Neuronal stem cell (in vitro differentiated cells): ENCODE measurements at regions not wholly inside any gene's neighbourhood (a gene's known extent, or its start where the extent isn't known, plus 50 kb on each side); places are given as distances from the start of the nearest gene placed in this dataset.

ENCODE experiments used
- DNase-seq: peaks from one replicate; pipeline ENCODE4 v3.0.0-alpha.2; 2013; ENCODE audit warnings: low spot score
- H2AFZ ChIP-seq: one replicate; pipeline ENCODE4 v1.6.1; 2013; ENCODE audit warnings: mild to moderate bottlenecking, low read length, inconsistent platforms
- H2AK5ac ChIP-seq: 2 replicates; pipeline ENCODE4 v1.6.1; 2013; ENCODE audit warnings: low read depth, mild to moderate bottlenecking, inconsistent platforms, low read length, moderate library complexity, mixed read lengths
- H2BK120ac ChIP-seq: 2 replicates; pipeline ENCODE4 v1.6.1; 2013; ENCODE audit warnings: low read depth, mild to moderate bottlenecking, inconsistent platforms, low read length, moderate library complexity, mixed read lengths
- H2BK12ac ChIP-seq: one replicate; pipeline ENCODE4 v1.6.1; 2013; ENCODE audit warnings: low read length, inconsistent platforms
- H2BK15ac ChIP-seq: 2 replicates; pipeline ENCODE4 v1.6.1; 2013; ENCODE audit warnings: mild to moderate bottlenecking, low read length, inconsistent platforms, mixed read lengths
- H2BK5ac ChIP-seq: one replicate; pipeline ENCODE4 v1.6.1; 2013; ENCODE audit warnings: inconsistent platforms, mild to moderate bottlenecking, low read length, moderate library complexity
- H3K14ac ChIP-seq: one replicate; pipeline ENCODE4 v1.6.1; 2013; ENCODE audit warnings: low read length, inconsistent platforms
- H3K18ac ChIP-seq: 2 replicates; pipeline ENCODE4 v1.6.1; 2013; ENCODE audit warnings: low read length, inconsistent platforms
- H3K23ac ChIP-seq: 2 replicates; pipeline ENCODE4 v1.6.1; 2013; ENCODE audit warnings: low read depth, mild to moderate bottlenecking, mixed read lengths, low read length, inconsistent platforms; ENCODE audit not compliant: poor library complexity
- H3K27ac ChIP-seq: replicated peaks from 3 replicates; pipeline ENCODE4 v1.5.1; 2013; ENCODE audit warnings: low read length, inconsistent platforms
- H3K27me3 ChIP-seq, 3 experiments: 2 replicates each; pipeline ENCODE4 v1.6.1; 2013; ENCODE audit warnings: low read length in 3 of 3, mild to moderate bottlenecking in 2 of 3, inconsistent platforms in 1 of 3, low read depth in 1 of 3, mixed read lengths in 1 of 3, moderate library complexity in 1 of 3; ENCODE audit not compliant: control insufficient read depth in 3 of 3, insufficient read depth in 3 of 3
- H3K36me3 ChIP-seq, 2 donors: replicated peaks in 1 of 2; 2 replicates each; pipeline ENCODE4 v1.6.1; 2013; ENCODE audit warnings: low read length in 2 of 2; ENCODE audit not compliant: control insufficient read depth in 2 of 2, insufficient read depth in 2 of 2
- H3K4ac ChIP-seq: 2 replicates; pipeline ENCODE4 v1.6.1; 2013; ENCODE audit warnings: inconsistent platforms, mild to moderate bottlenecking, low read length, moderate library complexity
- H3K4me1 ChIP-seq, 2 donors: 1 replicate in 1 of 2; 2 replicates in 1 of 2; pipeline ENCODE4 v1.6.1; 2013; ENCODE audit warnings: low read length in 2 of 2, low read depth in 1 of 2; ENCODE audit not compliant: control insufficient read depth in 2 of 2, insufficient read depth in 1 of 2
- H3K4me2 ChIP-seq: one replicate; pipeline ENCODE4 v1.6.1; 2013; ENCODE audit warnings: mild to moderate bottlenecking, low read length, inconsistent platforms; ENCODE audit not compliant: insufficient read depth, poor library complexity, severe bottlenecking
- H3K4me3 ChIP-seq, 2 donors: 2 replicates each; pipeline ENCODE4 v1.5.1; 2013; ENCODE audit warnings: low read length in 2 of 2, mild to moderate bottlenecking in 2 of 2, inconsistent platforms in 1 of 2, moderate library complexity in 1 of 2
- H3K79me1 ChIP-seq: one replicate; pipeline ENCODE4 v1.6.1; 2013; ENCODE audit warnings: low read depth, mild to moderate bottlenecking, inconsistent platforms, low read length, moderate library complexity
- H3K9ac ChIP-seq: one replicate; pipeline ENCODE4 v1.6.1; 2013; ENCODE audit warnings: mild to moderate bottlenecking, low read depth, low read length, inconsistent platforms; ENCODE audit not compliant: poor library complexity
- H3K9me3 ChIP-seq, 2 donors: replicated peaks in 1 of 2; 2 replicates each; pipeline versions ENCODE3 to v1.6.1; 2013; ENCODE audit warnings: low read length in 2 of 2, mild to moderate bottlenecking in 2 of 2, inconsistent platforms in 1 of 2, low read depth in 1 of 2, mixed read lengths in 1 of 2, moderate library complexity in 1 of 2; ENCODE audit not compliant: control insufficient read depth in 2 of 2, insufficient read depth in 1 of 2
- H4K8ac ChIP-seq: one replicate; pipeline ENCODE4 v1.6.1; 2013; ENCODE audit warnings: low read depth, mild to moderate bottlenecking, inconsistent platforms, low read length, moderate library complexity
- H4K91ac ChIP-seq: one replicate; pipeline ENCODE4 v1.6.1; 2013; ENCODE audit warnings: low read length, low read depth, mild to moderate bottlenecking, inconsistent platforms; ENCODE audit not compliant: poor library complexity
- WGBS, 2 donors: extraction: QIAGEN DNeasy Blood & Tissue Kit; methylation state at CpG; one replicate each; pipeline ENCODE4 v1.1.7; 2013; ENCODE audit warnings: missing lambda C conversion rate in 2 of 2, mixed read lengths in 1 of 2; ENCODE audit not compliant: insufficient read length in 2 of 2, insufficient replicate concordance in 1 of 2; ENCODE audit errors: extremely low coverage in 2 of 2; 5-methylcytosine and 5-hydroxymethylcytosine counted together

DNA sequence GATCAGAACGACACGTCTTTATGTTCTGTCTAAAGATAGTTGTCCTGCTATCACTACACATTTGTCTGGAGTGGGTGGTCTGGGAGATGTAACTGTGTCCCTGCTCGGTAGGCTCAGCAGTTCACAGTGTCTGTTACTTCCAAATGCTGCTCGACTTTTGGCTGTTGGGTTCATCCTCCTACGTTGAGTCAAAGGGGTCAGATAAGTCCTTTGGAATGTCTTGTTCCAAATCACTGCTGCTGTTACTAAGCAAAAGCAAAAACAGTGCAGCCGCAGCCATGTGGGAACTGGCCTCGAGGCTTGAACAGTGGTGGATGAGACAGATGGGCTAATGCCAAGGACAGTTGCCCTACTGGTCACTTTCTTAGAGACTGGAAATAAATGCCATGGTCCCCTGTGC lies 272.2 kb upstream of the MAP3K7 start:
- no peaks in the 10 kb centered on the region for H3K27me3 ChIP-seq
- H2AK5ac ChIP-seq: no peak overlapping the region
- no peak overlapping the region for H3K14ac ChIP-seq
- no peaks in the 10 kb centered on the region for H3K79me1 ChIP-seq
- no peak overlapping the region for H3K4me2 ChIP-seq
- H4K91ac ChIP-seq: no peak overlapping the region
- no peak overlapping the region for H2BK12ac ChIP-seq
- H3K9me3 ChIP-seq: no peaks in the 10 kb centered on the region
- no peaks in the 10 kb centered on the region for H3K36me3 ChIP-seq
- no peak overlapping the region for H3K9ac ChIP-seq
- DNase-seq: no peak
- H3K4me1 ChIP-seq: no peaks in the 10 kb centered on the region
- no peak overlapping the region for H2BK5ac ChIP-seq
- no peak overlapping the region for H2BK15ac ChIP-seq
- no peak overlapping the region for H3K27ac ChIP-seq
- no peak overlapping the region for H2AFZ ChIP-seq
- H3K4ac ChIP-seq: no peak overlapping the region
- no peak overlapping the region for H3K18ac ChIP-seq
- no peak overlapping the region for H3K4me3 ChIP-seq
- no CpG with 5 or more reads among the region's 7 CpGs for WGBS, 2 donors
- no peak overlapping the region for H2BK120ac ChIP-seq
- no peak overlapping the region for H4K8ac ChIP-seq
- H3K23ac ChIP-seq: no peak overlapping the region

DNA sequence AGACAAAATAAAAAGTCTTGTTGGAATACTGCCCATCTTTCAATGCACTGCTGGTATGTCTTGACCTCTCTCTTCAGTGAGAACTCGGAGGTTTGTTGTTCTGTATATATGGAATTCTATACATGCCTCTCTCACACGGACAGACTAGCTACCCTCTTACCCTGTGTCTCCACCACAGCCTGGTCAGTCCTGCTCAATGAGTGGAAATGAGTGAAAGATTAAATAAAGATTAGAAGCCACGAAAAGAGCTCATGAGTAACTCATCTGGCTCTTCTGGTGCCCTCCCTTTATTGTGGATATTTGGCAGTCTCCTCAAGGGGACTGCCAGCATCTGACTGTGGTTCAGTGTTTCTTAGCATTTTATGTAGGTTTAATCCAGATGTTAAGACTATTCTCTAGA lies 262.8 kb upstream of the MAP3K7 start:
- no peak overlapping the region for H3K23ac ChIP-seq
- H3K14ac ChIP-seq: no peak overlapping the region
- no peak overlapping the region for H2AFZ ChIP-seq
- H3K27ac ChIP-seq: no peak overlapping the region
- H3K36me3 ChIP-seq: no peaks in the 10 kb centered on the region
- H3K4me3 ChIP-seq: no peak overlapping the region
- no peaks in the 10 kb centered on the region for H3K9me3 ChIP-seq
- no peak overlapping the region for H3K18ac ChIP-seq
- H4K8ac ChIP-seq: no peak overlapping the region
- no CpG with 5 or more reads among the region's 3 CpGs for WGBS, 2 donors
- no peak for DNase-seq
- no peaks in the 10 kb centered on the region for H3K79me1 ChIP-seq
- no peak overlapping the region for H2BK120ac ChIP-seq
- H2AK5ac ChIP-seq: no peak overlapping the region
- H4K91ac ChIP-seq: no peak overlapping the region
- H3K4ac ChIP-seq: no peak overlapping the region
- no peak overlapping the region for H2BK15ac ChIP-seq
- H3K27me3 ChIP-seq: no peaks in the 10 kb centered on the region
- H3K9ac ChIP-seq: no peak overlapping the region
- no peaks in the 10 kb centered on the region for H3K4me1 ChIP-seq
- no peak overlapping the region for H3K4me2 ChIP-seq
- no peak overlapping the region for H2BK5ac ChIP-seq
- no peak overlapping the region for H2BK12ac ChIP-seq

DNA sequence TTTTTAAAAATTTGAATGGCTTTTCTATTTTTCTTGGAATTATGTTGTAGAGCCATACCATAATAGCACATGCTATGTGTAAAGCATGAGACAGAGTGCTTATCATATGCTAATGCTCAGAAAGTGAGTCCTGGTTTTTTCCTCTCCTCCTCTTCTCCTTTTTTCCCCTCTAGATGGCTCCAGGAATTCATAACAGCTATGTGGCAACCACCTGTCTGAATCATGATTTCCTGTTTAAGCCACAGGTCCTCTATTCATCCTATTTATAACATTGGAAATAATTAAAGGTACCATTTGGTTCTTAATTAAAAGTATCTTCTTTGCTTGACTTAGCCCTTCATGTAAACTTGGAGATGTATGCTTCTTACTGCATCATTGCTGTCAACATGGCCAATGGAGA lies 260.0 kb upstream of the MAP3K7 start:
- no peak overlapping the region for H3K4me3 ChIP-seq
- no peaks in the 10 kb centered on the region for H3K9me3 ChIP-seq
- no peak overlapping the region for H3K4me2 ChIP-seq
- no peak overlapping the region for H2BK15ac ChIP-seq
- no peak overlapping the region for H2BK120ac ChIP-seq
- H2BK5ac ChIP-seq: no peak overlapping the region
- H3K79me1 ChIP-seq: no peaks in the 10 kb centered on the region
- no peak overlapping the region for H4K8ac ChIP-seq
- H3K36me3 ChIP-seq: no peaks in the 10 kb centered on the region
- H3K23ac ChIP-seq: no peak overlapping the region
- DNase-seq: no peak
- H2BK12ac ChIP-seq: no peak overlapping the region
- no peak overlapping the region for H4K91ac ChIP-seq
- H3K18ac ChIP-seq: no peak overlapping the region
- no peaks in the 10 kb centered on the region for H3K27me3 ChIP-seq
- H3K27ac ChIP-seq: no peak overlapping the region
- no peak overlapping the region for H2AFZ ChIP-seq
- no peak overlapping the region for H3K14ac ChIP-seq
- H3K4me1 ChIP-seq: no peaks in the 10 kb centered on the region
- no peak overlapping the region for H3K9ac ChIP-seq
- no peak overlapping the region for H2AK5ac ChIP-seq
- no peak overlapping the region for H3K4ac ChIP-seq

DNA sequence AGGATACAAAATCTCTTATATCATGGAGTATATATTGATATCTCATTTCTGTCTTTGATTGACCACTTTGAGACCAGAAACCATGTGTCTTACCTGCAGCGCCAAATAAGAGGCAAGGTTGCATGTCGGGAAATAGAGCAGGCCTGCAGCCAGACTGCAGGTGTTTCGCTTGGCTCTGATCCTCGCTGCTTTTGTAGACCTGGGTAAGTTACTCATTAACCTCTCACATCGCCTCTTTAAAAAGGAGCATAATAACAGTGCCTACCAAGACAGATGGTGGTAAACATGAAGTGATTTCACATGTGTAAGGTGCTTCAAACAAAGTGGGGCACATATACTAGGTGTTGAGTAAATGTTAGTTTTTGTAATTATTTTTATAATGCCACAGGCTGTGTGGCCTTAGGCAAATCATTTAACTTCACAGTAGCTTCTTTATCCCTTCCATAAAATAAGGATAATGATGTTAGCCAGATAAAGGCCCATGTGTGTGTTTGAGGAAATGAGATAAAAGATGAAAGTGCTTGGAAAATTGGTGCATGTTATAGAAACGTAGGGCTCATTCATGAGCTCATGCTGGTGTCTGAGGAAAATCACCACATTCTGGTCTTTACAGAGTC lies 248.8 kb upstream of the MAP3K7 start:
- H2BK15ac ChIP-seq: no peak overlapping the region
- H2BK5ac ChIP-seq: no peak overlapping the region
- peaks cover 2% of the 10 kb centered on the region for H3K79me1 ChIP-seq
- no peak overlapping the region for H2BK12ac ChIP-seq
- H3K4me3 ChIP-seq: no peak overlapping the region
- H3K23ac ChIP-seq: no peak overlapping the region
- H2AFZ ChIP-seq: no peak overlapping the region
- no peak overlapping the region for H2BK120ac ChIP-seq
- WGBS, 2 donors: no CpG with 5 or more reads among the region's 6 CpGs
- no peaks in the 10 kb centered on the region for H3K4me1 ChIP-seq
- no peak overlapping the region for H4K91ac ChIP-seq
- no peak overlapping the region for H3K14ac ChIP-seq
- no peaks in the 10 kb centered on the region for H3K9me3 ChIP-seq
- H3K4me2 ChIP-seq: no peak overlapping the region
- H3K27ac ChIP-seq: no peak overlapping the region
- H3K9ac ChIP-seq: no peak overlapping the region
- no peak overlapping the region for H4K8ac ChIP-seq
- H3K36me3 ChIP-seq: no peaks in the 10 kb centered on the region
- no peak overlapping the region for H3K4ac ChIP-seq
- H2AK5ac ChIP-seq: no peak overlapping the region
- no peaks in the 10 kb centered on the region for H3K27me3 ChIP-seq
- no peak for DNase-seq
- no peak overlapping the region for H3K18ac ChIP-seq
